Skin epidermis (tissue), 12 donors: ENCODE measurements at regions not wholly inside any gene's neighbourhood (a gene's known extent, or its start where the extent isn't known, plus 50 kb on each side); places are given as distances from the start of the nearest gene placed in this dataset.
"Not testable (repeated sequence)": the region's sequence is repeated elsewhere in the genome, so short reads cannot be mapped to it uniquely, and the experiment has no call there.

Source experiments
- H3K27ac ChIP-seq, 21 experiments: fragments of 200-600 bp; sonication (generic) in 11 of 21; one replicate each; pipeline ENCODE4 v1.5.0; 2020; ENCODE audit warnings: mild to moderate bottlenecking in 3 of 21, inconsistent platforms in 2 of 21, moderate library complexity in 2 of 21
- H3K4me3 ChIP-seq, 7 experiments: fragments of 200-600 bp; sonication (generic) in 2 of 7; one replicate each; pipeline ENCODE4 v1.5.0; 2020; ENCODE audit warnings: inconsistent platforms in 2 of 7, mild to moderate bottlenecking in 2 of 7, moderate library complexity in 1 of 7

DNA sequence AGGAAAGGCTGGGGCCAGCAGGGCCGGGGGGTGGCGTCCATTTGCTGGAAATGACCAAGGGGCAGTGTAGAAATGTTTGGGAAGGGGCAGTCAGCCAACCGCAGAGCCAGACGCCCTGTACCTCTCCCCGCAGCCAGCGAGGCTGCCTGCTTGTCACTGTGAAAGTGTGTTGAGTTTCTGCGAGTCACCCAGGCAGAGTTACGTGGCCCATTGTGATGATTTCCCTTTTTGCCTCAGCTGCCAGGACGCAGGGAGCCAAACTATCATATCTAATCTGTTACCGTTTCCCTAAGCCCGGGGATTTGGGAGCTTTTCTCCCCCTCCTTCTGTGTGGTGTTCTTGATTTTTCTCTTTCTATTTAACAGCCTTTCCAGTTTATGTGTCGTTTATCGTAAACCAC, 67.9 kb upstream of the STX16 start:
- no peak overlapping the region for H3K4me3 ChIP-seq

DNA sequence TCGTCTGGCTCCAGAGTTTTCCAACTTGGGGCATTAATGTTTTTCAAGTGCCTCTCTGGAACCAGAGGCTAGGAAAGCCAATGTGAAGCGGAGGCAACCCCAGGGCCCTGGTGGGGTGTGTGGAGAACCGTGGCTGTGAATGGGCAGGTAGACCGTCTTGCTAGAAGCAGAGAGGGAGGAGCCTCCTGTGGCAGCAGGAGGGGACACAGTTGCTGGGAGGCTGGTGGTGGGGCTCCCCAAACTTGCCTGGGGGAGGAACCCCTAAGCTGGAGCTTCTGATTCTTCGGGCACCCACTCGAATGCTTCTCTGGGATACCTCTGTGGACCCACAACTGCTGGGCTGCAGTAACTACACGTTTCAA, 65.3 kb upstream of the APCDD1L start:
- no peak overlapping the region for H3K4me3 ChIP-seq
- no peak overlapping the region for H3K27ac ChIP-seq

More for the DNA sequence above, 67.9 kb upstream of the STX16 start:
- H3K27ac ChIP-seq: no peak overlapping the region

DNA sequence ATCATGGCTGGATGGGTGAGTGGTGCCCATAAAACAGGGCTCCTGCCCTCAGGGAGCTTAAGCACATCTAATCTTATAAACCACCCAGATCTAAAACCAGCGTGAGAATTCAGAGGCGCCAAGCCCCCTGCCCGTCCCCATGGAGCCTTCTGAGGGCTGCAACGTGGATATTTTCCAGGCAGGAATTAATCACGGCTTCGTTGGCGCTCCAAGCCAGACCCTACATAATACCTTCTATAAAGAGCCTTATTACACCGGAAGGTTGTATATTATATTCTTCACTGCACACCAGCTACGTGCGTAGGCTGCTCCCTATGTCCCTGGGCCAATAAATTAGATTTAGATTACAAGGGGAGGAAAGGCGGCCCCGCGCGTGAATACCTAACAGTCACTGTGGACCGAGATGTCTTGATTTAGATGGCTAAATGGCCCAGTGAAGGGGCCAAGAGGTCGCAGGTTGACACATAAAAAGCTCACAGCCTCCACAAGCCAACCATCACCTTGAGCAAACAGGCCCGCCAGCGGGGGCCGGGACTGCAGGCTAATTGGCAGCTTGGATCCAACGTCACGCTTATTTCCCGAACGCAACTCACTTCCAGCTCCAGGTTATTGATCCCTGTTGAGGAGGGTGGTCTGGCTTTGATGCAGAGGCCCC, 64.7 kb upstream of the APCDD1L start:
- H3K4me3 ChIP-seq: no peak overlapping the region
- H3K27ac ChIP-seq: no peak overlapping the region

DNA sequence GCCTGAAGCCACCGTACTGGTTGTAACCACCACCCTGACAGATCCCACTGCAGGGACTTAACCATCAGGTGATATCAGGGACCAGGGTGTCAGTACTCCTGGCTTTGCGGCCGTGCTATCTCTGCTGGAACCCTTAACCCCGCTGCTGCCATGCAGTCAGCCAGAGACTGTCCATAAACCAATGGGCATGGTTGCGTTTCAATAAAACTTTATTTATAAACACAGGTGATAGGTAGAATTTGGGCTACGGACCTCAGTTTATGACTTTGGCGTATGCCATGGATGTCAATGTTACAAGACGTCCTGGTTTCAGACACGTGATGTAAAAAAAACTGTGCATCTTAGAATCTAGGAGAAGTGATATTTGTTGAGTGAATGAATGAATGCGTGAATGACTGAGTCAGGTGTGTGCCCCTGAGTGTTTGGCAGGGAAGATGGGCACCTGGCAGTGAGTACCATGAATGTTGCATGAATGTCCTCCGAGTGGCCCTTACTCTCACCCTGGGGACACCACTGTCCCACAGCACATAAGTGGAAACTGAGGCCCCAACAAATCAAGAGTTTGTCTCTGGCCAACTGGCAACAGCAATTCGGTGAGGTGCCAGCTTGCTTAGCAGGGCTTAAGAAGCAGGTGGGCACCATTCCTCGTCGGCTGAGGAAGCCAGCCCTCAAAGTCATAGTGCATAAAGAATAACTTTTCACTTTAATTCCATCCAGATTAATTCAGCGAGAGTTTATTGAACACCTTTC, 64.0 kb upstream of the APCDD1L start:
- Histone ChIP-seq H3K4me3 (no peak overlapping the region), H3K27ac (no peak overlapping the region)

DNA sequence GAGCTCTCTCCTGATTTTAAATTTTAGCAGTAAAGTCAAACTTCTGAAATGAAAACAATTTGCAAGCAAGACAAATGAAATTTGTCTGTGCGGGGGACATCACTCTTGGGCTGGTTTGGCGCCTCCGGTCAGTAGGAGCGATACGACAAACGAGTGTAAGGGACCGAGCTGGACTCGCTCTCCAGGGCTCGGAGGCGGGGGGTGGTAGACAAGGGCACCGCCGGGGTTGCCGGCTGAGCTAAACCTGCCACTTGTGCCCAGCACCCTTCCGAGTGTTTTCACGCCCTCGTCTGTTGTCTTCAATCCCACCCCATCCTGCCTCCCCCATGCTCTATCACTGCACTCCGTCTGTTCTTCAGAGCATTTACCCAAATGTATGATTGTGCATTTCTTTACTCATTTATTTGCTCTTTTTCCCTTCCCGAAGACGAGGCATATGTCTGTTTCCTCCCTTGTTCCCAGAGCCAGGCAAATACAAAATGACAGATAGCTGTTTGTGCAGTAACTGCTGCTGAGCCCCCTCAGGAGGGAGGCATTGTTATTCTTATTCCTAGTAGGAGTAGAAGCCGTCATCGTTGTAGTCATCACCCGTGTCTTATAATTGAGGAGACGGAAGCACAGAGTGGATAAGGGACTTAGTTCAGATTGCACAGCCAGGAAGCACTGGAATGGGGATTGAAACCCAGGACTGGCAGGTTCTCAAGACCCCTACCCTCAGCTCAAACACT, 62.8 kb upstream of the APCDD1L start:
- Histone ChIP-seq H3K4me3 (no peak overlapping the region), H3K27ac (no peak overlapping the region)

DNA sequence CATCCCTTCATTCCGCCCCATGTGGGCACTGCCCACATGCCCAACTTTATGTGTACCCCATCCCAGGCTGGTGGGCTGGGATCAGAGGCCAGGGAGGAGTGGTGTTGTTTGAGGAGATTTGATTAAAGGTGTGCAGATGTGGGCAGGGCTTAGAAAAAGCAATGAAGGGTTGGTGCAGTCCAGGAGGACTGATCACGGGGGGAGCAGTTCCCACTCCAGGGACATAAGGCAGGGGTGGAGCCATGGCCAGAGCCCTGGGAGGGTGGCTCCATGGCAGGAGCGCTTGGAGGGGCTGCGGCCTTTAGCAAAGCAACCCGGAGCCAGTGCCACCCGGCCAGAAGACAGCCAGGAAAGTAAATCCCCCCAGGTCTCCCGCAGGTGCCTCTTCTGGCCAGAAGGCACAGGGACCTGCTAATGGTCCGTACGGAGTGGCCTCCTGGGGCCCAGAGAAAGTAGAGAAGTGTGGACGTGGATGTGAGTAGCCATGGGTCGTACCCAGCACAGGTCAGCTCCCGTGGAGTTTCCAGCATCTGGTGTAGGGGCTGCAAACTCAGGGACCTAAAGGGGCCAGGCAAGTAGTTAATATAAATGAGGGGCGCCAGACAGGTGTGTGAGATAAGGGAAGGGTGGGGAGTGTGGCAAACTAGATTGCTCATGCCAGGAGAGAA, 62.1 kb upstream of the APCDD1L start:
- no peak overlapping the region for H3K4me3 ChIP-seq
- no peak overlapping the region for H3K27ac ChIP-seq

DNA sequence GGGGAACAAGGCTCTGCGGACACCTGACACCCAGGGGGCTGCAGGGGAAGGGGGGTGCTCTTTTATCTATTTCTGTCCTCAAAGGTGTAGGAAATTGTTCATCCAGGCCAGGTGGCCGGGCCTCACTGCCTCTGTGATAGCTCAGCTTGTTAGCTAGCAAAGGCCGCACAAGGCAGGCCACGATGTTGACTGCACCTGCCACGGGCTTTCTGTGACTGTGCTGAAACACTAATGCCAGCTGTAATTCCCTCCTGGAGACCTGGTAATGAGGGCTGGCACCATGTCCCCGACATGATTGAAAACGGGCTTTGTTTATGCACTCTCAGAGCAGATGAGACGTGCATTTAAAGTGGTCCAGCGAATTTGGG, 61.4 kb upstream of the APCDD1L start:
- Histone ChIP-seq H3K4me3 (no peak overlapping the region), H3K27ac (no peak overlapping the region)

DNA sequence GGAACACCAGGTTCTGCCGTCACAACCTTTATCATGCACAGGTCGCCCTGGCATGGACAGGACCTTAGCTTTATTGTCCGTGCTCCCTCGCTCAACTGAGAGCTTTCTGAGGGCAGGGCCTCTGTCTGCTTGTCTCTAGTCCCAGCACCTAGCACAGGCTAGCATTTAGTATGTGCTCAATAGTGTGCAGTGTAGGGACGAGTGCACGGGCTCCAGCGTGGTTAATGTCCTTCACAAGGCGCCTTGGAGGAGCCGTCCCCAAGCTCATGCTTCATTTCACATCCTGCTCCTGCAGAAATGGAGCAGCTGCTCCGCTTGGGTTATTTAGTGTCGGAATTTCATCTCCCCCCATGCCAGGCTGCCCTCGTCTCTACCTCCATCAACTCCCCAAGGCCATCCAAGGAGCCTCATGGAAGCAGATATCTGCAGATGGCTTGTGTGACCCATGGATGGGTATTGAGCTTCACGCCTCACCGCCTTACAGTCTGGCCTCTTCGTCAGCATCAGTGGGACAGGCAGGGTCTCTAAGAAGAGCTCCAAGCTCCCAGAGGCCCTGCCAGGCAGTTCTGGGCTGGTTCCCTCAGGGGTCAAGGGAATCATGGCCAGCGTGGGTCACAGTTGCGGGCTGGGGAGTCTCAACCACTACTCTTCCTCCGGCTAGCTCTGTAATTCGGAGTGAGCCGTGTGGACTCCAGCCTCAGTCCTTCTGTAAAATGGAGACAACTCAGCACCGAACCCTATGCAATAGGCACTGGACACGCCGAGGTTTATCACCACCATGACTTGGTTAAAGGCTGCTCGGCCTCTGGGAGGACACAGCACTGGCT, 60.8 kb upstream of the APCDD1L start:
- no peak overlapping the region for H3K27ac ChIP-seq

DNA sequence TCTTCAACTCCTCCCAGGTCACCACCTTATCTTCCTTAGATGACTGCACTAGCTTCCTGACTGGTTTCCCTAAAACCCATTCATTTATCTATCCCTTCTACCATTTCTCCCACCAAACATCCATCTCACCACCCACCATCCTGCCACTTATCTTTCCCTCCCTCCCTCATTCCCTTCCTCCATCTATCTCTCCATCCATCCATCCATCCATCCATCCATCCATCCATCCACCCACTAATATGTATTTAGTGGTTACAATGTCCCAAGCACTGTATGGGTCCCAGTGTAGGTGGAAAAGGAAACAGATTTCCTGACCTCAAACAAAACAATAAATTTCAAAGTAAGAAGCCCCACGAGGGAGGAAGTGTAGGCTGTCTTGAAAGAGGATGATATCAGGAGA, 59.3 kb upstream of the APCDD1L start:
- Histone ChIP-seq H3K4me3 (no peak overlapping the region), H3K27ac (no peak overlapping the region)

More for the DNA sequence above, 60.8 kb upstream of the APCDD1L start:
- no peak overlapping the region for H3K4me3 ChIP-seq

DNA sequence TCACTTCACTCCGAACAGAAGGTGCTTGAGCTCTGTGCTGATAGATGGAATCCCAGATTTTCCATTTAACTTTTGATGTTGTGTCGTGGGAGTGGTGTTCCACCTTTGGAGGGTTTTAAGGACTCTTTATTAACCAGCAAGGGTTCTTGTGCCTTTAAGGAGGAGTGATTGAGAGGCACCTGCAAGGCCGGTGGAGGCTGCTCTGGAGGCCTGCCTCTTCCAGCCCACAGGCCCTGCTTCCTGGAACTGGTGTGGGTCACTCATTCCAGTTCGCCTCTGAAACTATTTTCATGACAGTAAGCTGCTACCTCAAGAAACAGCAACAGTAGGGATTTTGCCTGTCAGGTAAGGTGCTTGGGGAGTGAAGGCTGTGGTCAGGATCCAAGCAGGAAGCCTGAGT, 58.8 kb upstream of the APCDD1L start:
- H3K27ac ChIP-seq: no peak overlapping the region
- H3K4me3 ChIP-seq: no peak overlapping the region

DNA sequence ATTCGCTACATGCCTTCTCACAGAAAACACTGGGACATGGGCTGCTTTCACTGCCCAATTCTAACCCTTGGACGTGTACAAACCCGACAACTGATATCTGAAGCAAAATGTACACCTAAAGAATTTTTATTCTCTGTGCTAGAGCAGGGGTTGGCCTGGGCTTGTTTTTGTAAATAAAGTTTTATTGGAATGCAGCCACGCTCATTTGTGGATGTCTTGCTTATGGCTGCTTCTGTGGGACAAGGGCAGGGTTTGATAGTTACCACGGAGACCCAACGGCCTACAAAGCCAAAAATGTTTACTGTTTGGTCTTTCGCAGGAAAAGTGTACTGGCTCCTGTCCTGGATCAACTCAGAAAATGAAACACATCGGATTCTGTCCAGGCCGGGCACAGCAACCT, 58.1 kb upstream of the APCDD1L start:
- no peak overlapping the region for H3K27ac ChIP-seq
- no peak overlapping the region for H3K4me3 ChIP-seq

DNA sequence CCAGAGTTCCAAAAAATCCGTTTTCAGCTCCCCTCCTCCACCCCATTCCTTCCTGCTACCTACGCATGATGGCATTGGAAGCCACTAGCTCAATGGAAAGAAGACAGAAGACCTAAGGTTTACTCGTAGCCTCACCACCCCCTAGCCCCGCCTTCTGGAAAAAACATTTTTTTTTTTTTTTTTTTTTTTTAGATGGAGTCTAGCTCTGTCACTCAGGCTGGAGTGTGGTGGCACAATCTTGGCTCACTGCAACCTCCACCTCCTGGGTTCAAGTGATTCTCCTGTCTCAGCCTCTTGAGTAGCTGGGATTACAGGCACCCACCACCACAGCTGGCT, 57.2 kb upstream of the APCDD1L start:
- not testable (repeated sequence) for H3K27ac ChIP-seq, H3K4me3 ChIP-seq

DNA sequence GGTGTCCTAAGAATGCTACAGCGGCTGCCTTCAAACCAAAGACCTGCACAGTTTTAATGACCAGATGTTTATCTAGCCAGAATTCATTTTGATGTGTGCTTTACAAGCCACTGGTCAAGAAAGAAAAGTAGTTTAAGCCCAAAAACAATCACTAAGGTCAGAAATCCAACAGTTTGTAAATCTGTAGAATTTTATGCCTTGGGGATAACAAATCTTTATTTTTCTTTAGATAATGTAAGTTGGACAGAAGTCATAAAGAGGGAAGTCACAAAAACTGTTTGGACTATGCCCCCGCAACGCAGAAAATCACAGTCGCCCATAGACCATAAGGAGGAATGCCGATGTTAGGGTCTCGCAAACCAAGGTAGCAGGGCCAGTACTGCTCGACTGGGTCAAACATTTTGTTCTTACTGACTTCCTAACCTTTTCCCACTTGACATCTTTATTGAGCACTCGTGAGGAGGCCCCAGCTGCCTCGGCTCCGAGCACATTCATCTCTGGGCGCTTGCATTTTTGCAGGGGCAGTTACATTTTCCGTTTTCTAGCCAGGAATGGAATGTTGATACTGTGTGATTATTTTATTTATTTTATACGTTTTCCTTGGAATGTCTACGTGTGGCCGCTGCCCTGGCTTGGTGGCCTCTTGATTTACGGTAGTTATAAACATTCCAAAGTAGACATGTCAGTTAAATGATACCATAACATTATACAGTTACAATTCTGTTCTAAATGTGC, 56.7 kb upstream of the APCDD1L start:
- Histone ChIP-seq H3K27ac (no peak overlapping the region), H3K4me3 (no peak overlapping the region)

DNA sequence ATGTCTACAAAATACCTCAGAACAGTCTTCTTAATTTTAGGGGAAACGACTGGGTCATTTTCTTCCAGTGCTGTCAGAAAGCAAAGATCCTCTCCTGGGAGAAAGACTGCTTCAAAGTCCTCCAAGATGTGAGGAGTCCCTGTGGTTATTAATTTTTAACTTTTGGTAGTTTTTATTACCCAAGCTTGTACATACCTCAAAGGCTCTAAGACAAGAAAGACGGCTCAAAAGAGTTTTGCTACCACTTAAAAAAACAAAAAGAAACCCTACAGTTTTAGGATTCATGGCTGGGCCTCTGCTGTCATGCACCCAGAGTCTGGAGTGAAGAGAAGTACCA, 56.1 kb upstream of the APCDD1L start:
- Histone ChIP-seq H3K4me3 (no peak overlapping the region), H3K27ac (no peak overlapping the region)

DNA sequence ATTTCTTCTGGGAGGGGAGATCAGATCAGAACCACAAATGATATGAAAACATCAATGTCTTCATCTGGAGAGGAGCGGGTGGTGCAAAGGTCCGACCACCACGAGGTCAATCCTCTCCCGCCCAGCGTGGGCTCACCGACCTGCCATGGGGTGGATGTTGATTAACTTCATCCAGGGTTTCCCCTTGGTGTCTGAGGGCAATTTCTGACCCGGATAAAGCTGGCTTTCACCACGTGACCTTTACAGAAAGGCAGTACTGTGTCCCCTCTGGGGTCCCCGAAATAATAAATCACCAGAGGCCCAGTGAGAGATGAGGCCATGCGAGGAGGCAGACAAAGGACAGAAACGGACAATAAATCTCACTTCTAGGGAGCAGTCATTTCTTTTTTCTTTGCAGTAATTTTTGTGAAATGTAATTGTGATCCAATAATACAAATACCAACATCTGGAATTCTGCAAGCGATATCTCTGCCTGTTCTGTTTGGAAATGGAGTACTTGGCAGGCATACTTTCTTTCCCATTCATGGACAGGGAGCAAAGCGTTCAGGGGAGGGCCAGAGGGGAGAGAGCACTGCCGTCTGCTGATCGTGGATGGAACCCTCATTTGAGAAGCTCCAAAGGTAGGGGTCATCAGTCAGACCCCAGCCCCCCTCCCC, 55.1 kb upstream of the APCDD1L start:
- no peak overlapping the region for H3K4me3 ChIP-seq
- H3K27ac ChIP-seq: no peak overlapping the region

DNA sequence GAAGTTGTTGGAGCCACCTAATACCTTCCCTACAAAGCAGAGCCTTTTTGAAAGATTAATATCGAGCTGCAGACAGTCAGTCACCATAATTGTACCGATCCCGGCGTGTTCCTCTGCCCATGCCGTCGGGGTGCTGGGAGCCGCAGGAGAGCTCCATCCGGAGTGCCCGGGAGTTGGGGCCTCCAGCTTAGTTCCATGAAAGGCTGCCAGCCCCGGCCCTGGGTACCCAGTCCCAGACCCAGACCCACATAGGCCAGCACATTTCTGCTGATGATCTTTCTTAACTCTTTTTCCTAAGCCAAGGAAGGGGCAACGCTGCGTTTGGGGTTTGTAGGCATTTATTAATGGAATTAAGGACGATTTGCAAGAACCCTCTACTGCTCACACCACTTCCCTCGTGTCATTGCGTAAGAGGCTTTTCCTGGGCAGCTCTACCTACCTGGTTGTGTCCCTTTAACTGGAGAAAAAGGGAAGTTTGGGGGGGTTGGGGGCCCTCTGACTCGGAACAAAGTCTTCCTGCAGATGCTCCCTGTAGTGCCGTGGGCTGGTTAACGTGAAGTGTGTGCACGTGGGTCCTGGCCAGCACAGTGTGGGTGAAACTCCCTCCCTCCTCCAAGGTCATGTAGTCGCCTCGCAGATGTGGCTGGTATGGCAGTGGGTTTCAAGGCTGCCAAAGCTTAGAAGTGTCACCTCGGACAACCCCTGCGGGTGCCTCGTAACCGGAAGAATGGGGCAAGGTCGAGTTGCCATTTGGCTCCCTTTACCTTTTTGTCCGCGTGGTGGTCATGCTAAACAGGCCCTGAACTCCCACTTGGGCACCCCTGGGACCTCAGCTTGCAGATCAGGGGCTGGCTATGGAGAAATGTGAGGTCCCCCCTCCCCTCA, 54.3 kb upstream of the APCDD1L start:
- H3K27ac ChIP-seq: peak overlapping the region in 1 of 21 experiments; percentile 74
- no peak overlapping the region for H3K4me3 ChIP-seq

DNA sequence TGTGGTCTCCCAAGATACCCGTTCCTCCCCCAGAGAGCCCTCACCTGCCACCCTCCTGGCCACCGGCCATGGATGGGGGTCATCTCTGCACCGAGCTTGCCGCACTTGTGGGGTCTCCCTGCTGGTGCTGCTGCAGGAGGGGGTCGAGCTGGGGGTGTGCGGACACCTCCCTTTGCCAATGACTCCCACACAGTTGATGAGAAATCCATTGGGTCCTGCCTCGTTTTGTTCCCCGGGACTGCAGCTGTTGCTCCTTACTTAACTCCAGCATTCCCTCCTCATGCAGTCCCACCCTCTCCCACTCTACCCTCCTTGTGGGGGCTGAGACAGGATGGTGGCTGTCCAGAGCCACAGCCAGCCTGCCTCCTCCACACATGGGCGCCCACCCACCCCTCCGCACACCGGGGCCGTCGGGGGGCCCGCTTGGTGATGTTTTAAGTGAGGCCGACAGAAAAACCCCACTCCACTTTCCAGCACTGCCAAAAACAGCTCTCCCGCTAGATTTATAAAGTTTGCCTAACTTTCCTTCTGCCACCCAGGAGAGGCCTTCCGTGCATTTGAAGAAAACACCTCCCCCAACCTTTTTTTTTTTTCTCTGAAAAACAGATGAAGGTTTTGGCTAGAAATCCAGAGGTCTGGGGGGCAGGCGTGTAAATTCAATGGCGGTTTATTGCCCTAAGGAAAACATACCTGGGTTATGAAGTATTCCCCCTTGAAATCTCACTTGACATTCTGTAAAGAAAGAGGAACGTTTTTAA, 53.5 kb upstream of the APCDD1L start:
- Histone ChIP-seq H3K4me3 (no peak overlapping the region), H3K27ac (peak overlapping the region in 1 of 21 experiments; percentile 74)
